HG03064 (cell line): ENCODE measurements at regions not wholly inside any gene's neighbourhood (a gene's known extent, or its start where the extent isn't known, plus 50 kb on each side); places are given as distances from the start of the nearest gene placed in this dataset.

Source experiments
- ATAC-seq: cut with Tn5 transposase; IDR thresholded peaks from one replicate; pipeline ENCODE4 v1.9.1; 2021; ENCODE audit warnings: low read depth; ENCODE audit not compliant: unreplicated experiment

GRCh38 chr3:124391774-124392173, 338.5 kb upstream of the UMPS start:
- ATAC-seq = no peak

GRCh38 chr3:124393340-124393739, 336.9 kb upstream of the UMPS start:
- no peak for ATAC-seq

- ATAC-seq = no peak
Measured at GRCh38 chr3:124395162-124395561, 335.1 kb upstream of the UMPS start.

- ATAC-seq = no peak
Measured at GRCh38 chr3:124395584-124396338, 334.5 kb upstream of the UMPS start.

GRCh38 chr3:124396339-124396950, 333.8 kb upstream of the UMPS start:
- ATAC-seq = no peak

- no peak for ATAC-seq
Measured at GRCh38 chr3:124397088-124397487, 333.2 kb upstream of the UMPS start.

- no peak for ATAC-seq
Measured at GRCh38 chr3:124398594-124398993, 331.7 kb upstream of the UMPS start.

- ATAC-seq = no peak
Measured at GRCh38 chr3:124401843-124402242, 328.4 kb upstream of the UMPS start.

GRCh38 chr3:124402791-124403190, 327.5 kb upstream of the UMPS start:
- no peak for ATAC-seq

GRCh38 chr3:124404621-124405020, 325.6 kb upstream of the UMPS start:
- ATAC-seq = no peak

GRCh38 chr3:124407260-124407659, 323.0 kb upstream of the UMPS start:
- no peak for ATAC-seq

- no peak for ATAC-seq
Measured at GRCh38 chr3:124409650-124410275, 320.5 kb upstream of the UMPS start.

GRCh38 chr3:124410471-124410870, 319.8 kb upstream of the UMPS start:
- ATAC-seq = no peak

- ATAC-seq = no peak
Measured at GRCh38 chr3:124411728-124412127, 318.5 kb upstream of the UMPS start.

GRCh38 chr3:124412644-124413043, 317.6 kb upstream of the UMPS start:
- no peak for ATAC-seq

- no peak for ATAC-seq
Measured at GRCh38 chr3:124413393-124413792, 316.9 kb upstream of the UMPS start.

- ATAC-seq = no peak
Measured at GRCh38 chr3:124413989-124414598, 316.2 kb upstream of the UMPS start.

GRCh38 chr3:124415446-124415960, 314.7 kb upstream of the UMPS start:
- no peak for ATAC-seq

GRCh38 chr3:124419303-124419702, 310.9 kb upstream of the UMPS start:
- ATAC-seq = no peak

GRCh38 chr3:124420392-124420791, 309.9 kb upstream of the UMPS start:
- no peak for ATAC-seq

- no peak for ATAC-seq
Measured at GRCh38 chr3:124422805-124423204, 307.4 kb upstream of the UMPS start.
